AG09319 (cell line): ENCODE measurements at regions not wholly inside any gene's neighbourhood (a gene's known extent, or its start where the extent isn't known, plus 50 kb on each side); places are given as distances from the start of the nearest gene placed in this dataset.
"Not testable (repeated sequence)": the region's sequence is repeated elsewhere in the genome, so short reads cannot be mapped to it uniquely, and the experiment has no call there.

Source experiments
- DNase-seq: peaks from one replicate; pipeline ENCODE4 v3.0.0-alpha.2; 2010; ENCODE audit warnings: low read depth; ENCODE audit errors: extremely low read depth
- CTCF ChIP-seq: IDR thresholded peaks from 2 replicates; pipeline ENCODE4 v1.5.1; 2011; ENCODE audit warnings: low read depth, mild to moderate bottlenecking, inconsistent platforms, low read length, moderate library complexity

DNA sequence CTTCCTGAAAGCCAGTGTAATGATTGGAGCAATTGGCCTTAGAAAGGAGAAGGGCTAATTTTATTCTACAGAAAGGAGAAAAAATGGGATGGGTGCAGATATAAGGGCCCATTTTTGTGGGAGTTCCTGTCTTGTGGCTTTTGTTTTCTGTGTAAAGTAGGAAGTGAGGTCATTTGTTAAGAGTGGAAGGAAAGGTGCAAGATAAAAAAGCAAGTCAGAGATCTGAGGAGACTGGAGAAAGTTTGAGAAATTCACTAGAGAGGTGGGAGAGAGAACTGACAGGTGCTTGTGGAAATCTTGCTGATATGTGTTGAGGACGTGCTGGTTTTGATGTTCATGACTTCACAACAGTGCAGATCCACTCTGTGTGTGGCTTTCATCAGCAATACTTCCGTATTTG, 349.4 kb downstream of the DLEU7 start:
- no peak for TF ChIP-seq CTCF
- DNase-seq: no peak

- DNase-seq: not testable (repeated sequence)
Observed at GRCh38 chr13:50503212-50503611, 340.3 kb downstream of the DLEU7 start.

- no peak for DNase-seq
- no peak for TF ChIP-seq CTCF
Observed at GRCh38 chr13:50509167-50509566, 334.3 kb downstream of the DLEU7 start.

- DNase-seq: no peak
- no peak for TF ChIP-seq CTCF
Observed at GRCh38 chr13:50509771-50510441, 333.6 kb downstream of the DLEU7 start.

DNA sequence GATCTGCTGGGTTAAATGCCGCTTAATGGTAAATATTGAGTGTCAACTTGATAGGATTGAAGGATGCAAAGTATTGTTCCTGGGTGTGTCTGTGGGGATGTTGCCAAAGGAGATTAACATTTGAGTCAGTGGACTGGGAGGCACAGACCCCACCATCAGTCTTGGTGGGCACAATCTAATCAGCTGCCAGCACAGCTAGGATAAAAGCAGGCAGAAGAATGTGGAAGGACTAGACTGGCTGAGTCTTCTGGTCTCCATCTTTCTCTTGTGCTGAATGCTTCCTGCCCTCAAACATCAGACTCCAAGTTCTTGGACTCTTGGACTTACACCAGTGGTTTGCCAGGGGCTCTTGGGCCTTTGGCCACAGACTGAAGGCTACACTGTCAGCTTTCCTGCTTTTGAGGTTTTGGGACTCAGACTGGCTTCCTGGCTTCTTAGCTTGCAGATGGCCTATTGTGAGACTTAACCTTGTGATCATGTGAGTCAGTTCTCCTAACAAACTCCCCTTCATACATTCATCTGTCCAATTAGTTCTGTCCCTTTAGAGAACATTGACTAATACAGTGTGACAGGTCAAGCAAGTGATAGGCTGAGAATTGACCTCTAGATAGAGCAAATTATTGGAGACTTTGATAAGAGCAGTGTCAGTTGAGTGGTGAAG, 332.5 kb downstream of the DLEU7 start:
- not testable (repeated sequence) for DNase-seq

DNA sequence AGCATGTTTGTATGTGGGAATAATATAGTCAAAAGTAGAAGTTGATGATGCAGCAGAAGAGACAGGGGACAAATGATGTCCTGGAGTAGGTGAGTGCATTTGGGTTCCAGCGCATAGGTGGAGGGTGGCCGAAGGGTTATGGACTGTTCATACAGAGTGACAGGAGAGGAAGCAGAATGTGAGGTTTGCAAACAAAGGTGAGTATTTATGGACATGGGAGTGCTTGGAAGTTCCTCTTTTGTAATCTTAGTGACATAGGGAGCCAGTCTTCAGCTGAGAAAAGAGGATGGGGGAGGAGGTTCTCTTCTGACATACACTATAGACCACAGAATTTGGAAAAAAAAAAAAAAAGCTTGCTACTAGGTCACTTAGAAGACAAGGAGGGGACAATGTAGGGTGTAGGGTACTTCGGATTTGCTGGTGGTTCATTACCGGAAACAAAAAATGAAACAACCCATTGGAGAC, 331.6 kb downstream of the DLEU7 start:
- DNase-seq: no peak
- no peak for TF ChIP-seq CTCF

DNA sequence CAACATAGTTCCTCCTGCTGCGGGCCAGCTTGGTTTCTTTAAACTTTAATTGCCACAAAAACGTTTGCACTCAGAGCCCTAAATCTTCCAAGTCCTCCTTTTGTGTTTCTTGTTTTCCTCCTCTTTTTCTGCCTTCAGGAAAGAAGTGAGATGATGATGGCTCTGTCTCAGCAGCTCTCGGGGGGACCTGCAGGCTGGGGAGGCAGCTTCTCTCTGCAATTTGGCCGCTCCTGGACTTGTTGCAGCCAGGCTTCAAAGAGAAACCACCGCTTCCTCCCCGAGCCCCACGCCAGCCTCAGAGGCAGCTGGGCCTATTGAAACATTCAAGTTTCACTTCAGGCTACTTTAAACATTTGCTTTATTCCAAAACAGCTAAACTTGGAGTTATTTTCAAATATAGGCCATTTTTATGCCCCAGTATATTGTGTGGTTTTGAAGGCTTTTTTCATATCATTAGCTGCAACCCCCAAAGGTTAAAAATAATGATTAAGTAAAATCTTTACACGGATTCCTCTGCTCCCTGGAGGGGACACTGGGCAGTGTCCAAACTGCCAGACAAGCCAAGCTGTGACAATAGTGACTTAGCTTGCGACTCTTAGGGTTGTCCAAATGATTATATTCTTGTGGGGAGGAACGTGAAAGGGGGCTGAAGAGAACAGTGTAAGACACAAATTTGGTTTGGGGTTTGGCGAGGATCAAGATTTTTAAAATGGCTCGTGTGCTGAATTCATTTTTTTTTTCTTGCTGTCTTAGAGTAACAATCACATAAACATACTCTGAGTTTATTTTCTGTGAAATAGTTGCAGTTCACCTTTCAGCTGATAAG, 330.8 kb downstream of the DLEU7 start:
- TF ChIP-seq CTCF: no peak
- DNase-seq: no peak

DNA sequence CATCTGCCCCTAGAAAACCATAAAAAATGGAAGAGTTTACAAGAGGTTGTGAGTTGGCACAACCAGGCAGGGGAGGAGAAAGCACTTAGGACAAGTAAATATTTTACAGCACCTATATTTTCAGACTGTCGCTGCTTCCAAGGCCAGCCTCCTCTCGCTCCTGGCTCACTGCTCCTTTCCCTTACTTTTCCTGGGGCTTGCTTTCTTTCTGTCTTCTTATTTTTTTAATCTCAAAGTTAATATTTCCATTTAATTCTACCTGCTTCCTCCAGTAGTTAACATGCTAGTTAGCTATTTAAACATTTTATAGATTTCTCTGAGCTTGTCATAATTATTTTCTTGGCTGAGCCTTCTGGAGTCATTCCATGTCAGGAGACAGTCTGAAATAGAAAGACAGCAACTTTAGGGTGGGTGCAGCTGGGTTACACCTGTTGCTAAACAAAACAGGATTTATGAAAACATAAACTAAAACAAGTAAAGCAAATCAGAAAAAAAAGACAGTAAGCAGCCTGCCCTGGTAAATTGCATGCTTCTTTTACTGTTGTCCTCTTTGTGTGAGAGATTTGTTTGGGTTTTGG, 330.1 kb downstream of the DLEU7 start:
- TF ChIP-seq CTCF: no peak
- DNase-seq: no peak
